ENCODE measurements at regions not wholly inside any gene's neighbourhood (a gene's known extent, or its start where the extent isn't known, plus 50 kb on each side); places are given as distances from the start of the nearest gene placed in this dataset.

DNA sequence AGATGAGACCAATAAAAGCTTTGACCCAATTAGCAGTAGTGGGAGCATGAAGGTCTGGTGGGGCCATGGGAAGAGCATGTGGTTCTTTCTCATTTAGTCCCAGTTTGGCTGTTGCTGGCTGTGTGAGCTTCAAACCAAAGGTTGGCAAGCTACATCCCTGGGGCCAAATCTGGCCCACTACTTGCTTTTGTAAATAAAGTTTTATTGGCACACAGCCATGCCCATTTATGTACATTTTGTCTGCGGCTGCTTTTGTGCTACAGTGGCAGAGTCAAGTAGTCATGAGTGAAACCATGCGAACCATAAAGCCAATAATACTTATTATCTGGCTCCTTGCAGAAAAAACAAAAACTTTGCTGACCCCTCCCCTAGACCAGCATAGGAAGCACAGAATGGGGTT, 196.9 kb downstream of the PRDM2 start:
- Histone ChIP-seq H3K27ac (ENCODE audit: low read depth, low read length) (no peak overlapping the region), H3K9me3 (ENCODE audit: insufficient read depth, low read length) (no peaks in the 10 kb centered on the region), H3K4me3 (ENCODE audit: insufficient read depth, low read length, poor library complexity, severe bottlenecking) (no peak overlapping the region), H3F3A (ENCODE audit: insufficient read depth) (no peaks in the 10 kb centered on the region), H4K20me1 (ENCODE audit: low read depth, low read length) (no peaks in the 10 kb centered on the region), H3K27me3 (ENCODE audit: low read length) (no peaks in the 10 kb centered on the region), H3K9ac (ENCODE audit: low read length) (no peak overlapping the region), H3K4me2 (ENCODE audit: low read depth, low read length, poor library complexity, severe bottlenecking) (no peak overlapping the region), H2AFZ (ENCODE audit: low read depth, low read length, severe bottlenecking) (no peak overlapping the region), H3K79me2 (ENCODE audit: insufficient read depth, low read length) (no peaks in the 10 kb centered on the region), H3K9me2 (replicated peaks; ENCODE audit: insufficient read depth, low read length) (no peaks in the 10 kb centered on the region), H3K36me3 (ENCODE audit: low read length) (no peaks in the 10 kb centered on the region)
- no peak for TF ChIP-seq EZH2phosphoT487 (conservative IDR thresholded peaks at IDR 0.05; ENCODE audit: low read length)
- TF ChIP-seq, protein P1, sequence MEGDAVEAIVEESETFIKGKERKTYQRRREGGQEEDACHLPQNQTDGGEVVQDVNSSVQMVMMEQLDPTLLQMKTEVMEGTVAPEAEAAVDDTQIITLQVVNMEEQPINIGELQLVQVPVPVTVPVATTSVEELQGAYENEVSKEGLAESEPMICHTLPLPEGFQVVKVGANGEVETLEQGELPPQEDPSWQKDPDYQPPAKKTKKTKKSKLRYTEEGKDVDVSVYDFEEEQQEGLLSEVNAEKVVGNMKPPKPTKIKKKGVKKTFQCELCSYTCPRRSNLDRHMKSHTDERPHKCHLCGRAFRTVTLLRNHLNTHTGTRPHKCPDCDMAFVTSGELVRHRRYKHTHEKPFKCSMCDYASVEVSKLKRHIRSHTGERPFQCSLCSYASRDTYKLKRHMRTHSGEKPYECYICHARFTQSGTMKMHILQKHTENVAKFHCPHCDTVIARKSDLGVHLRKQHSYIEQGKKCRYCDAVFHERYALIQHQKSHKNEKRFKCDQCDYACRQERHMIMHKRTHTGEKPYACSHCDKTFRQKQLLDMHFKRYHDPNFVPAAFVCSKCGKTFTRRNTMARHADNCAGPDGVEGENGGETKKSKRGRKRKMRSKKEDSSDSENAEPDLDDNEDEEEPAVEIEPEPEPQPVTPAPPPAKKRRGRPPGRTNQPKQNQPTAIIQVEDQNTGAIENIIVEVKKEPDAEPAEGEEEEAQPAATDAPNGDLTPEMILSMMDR (IDR thresholded peaks at IDR 0.05; ENCODE audit: insufficient read depth, low read length, poor library complexity, severe bottlenecking) = no peak

DNA sequence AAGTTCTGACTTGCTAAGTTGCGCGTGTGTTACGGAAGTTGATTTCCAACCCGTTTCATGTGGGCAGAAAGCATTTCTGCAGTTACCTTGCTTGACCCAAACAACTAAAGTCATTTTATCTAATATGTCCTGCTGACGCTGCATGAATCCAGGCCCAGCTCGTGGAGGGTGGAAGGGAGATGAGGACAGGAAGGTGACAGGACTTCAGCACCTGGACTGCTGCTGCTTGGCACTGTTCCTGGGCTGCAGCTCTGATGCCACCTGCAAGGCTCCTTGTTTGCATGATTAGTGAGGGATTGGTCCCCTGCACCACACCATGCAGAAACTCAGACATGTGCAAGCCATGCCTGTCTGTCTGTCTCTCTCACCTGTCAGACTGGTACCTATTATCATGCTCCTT, 198.4 kb downstream of the PRDM2 start:
- TF ChIP-seq, protein P1 (IDR thresholded peaks at IDR 0.05; ENCODE audit: insufficient read depth, low read length, poor library complexity, severe bottlenecking) = no peak
- TF ChIP-seq EZH2phosphoT487 (conservative IDR thresholded peaks at IDR 0.05; ENCODE audit: low read length) = no peak
- no peaks in the 10 kb centered on the region for H4K20me1 ChIP-seq (ENCODE audit: low read depth, low read length)
- H3K27ac ChIP-seq (ENCODE audit: low read depth, low read length) = no peak overlapping the region

DNA sequence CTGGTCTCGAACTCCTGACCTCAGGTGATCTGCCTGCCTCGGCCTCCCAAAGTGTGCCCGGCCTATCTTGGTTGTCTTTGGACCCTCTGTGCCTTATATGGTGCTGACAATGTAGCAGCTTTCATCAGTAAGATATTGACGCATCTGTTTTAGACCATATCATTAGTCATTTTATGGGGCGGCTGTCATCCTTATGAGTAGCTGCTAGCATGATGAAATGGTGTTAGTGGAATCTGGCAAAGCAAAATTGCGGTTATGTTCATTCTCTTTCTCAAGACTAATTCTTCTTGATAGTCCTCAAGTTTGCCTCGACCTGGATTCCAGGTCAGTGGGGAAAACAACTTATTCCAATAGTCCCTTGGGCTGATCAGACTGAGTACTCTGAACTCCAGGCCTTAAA, 199.9 kb downstream of the PRDM2 start:
- Histone ChIP-seq H3K9me2 (replicated peaks; ENCODE audit: insufficient read depth, low read length) (no peaks in the 10 kb centered on the region), H2AFZ (ENCODE audit: low read depth, low read length, severe bottlenecking) (no peak overlapping the region), H3K4me3 (ENCODE audit: insufficient read depth, low read length, poor library complexity, severe bottlenecking) (no peak overlapping the region), H4K20me1 (ENCODE audit: low read depth, low read length) (no peaks in the 10 kb centered on the region), H3K27me3 (ENCODE audit: low read length) (no peaks in the 10 kb centered on the region), H3K9me3 (ENCODE audit: insufficient read depth, low read length) (no peaks in the 10 kb centered on the region), H3K4me2 (ENCODE audit: low read depth, low read length, poor library complexity, severe bottlenecking) (no peak overlapping the region), H3K36me3 (ENCODE audit: low read length) (no peaks in the 10 kb centered on the region), H3K9ac (ENCODE audit: low read length) (no peak overlapping the region), H3F3A (ENCODE audit: insufficient read depth) (no peaks in the 10 kb centered on the region), H3K27ac (ENCODE audit: low read depth, low read length) (no peak overlapping the region), H3K79me2 (ENCODE audit: insufficient read depth, low read length) (no peaks in the 10 kb centered on the region)
- TF ChIP-seq, protein P1 (IDR thresholded peaks at IDR 0.05; ENCODE audit: insufficient read depth, low read length, poor library complexity, severe bottlenecking) = no peak
- TF ChIP-seq EZH2phosphoT487 (conservative IDR thresholded peaks at IDR 0.05; ENCODE audit: low read length) = no peak

More for the DNA sequence above, 198.4 kb downstream of the PRDM2 start:
- Histone ChIP-seq H2AFZ (ENCODE audit: low read depth, low read length, severe bottlenecking) (no peak overlapping the region), H3K9me2 (replicated peaks; ENCODE audit: insufficient read depth, low read length) (no peaks in the 10 kb centered on the region), H3K4me3 (ENCODE audit: insufficient read depth, low read length, poor library complexity, severe bottlenecking) (no peak overlapping the region), H3K9me3 (ENCODE audit: insufficient read depth, low read length) (no peaks in the 10 kb centered on the region), H3K9ac (ENCODE audit: low read length) (no peak overlapping the region), H3K79me2 (ENCODE audit: insufficient read depth, low read length) (no peaks in the 10 kb centered on the region), H3K4me2 (ENCODE audit: low read depth, low read length, poor library complexity, severe bottlenecking) (no peak overlapping the region), H3K27me3 (ENCODE audit: low read length) (no peaks in the 10 kb centered on the region), H3F3A (ENCODE audit: insufficient read depth) (no peaks in the 10 kb centered on the region), H3K36me3 (ENCODE audit: low read length) (no peaks in the 10 kb centered on the region)

Measured in SU-DHL-6 (cell line).